Head of caudate nucleus (tissue), 42 donors: ENCODE measurements at regions not wholly inside any gene's neighbourhood (a gene's known extent, or its start where the extent isn't known, plus 50 kb on each side); places are given as distances from the start of the nearest gene placed in this dataset.
"Not testable (repeated sequence)": the region's sequence is repeated elsewhere in the genome, so short reads cannot be mapped to it uniquely, and the experiment has no call there.

Source experiments
- DNase-seq, 42 donors: peaks; one replicate each; pipeline versions ENCODE4 v3.0.0 to v3.0.0-alpha.2; 2020 to 2021; ENCODE audit warnings: mixed read lengths in 7 of 42
- intact Hi-C: fragments of 100-400 bp; cut with DNase I; formaldehyde crosslinking; loops from one replicate; pipeline ENCODE4 v1.15.0; 2022

GRCh38 chr14:38553586-38553985, 297.7 kb upstream of the CLEC14A start:
- intact Hi-C loops, result no loop called here
- DNase-seq, result no peak

- intact Hi-C loops, result no loop called here
Observed at GRCh38 chr14:38549564-38549963, 293.7 kb upstream of the CLEC14A start.

GRCh38 chr14:38547961-38548490, 292.1 kb upstream of the CLEC14A start:
- DNase-seq, result no peak
- intact Hi-C loops, result no loop called here

More at GRCh38 chr14:38549564-38549963, 293.7 kb upstream of the CLEC14A start:
- no peak for DNase-seq

DNA sequence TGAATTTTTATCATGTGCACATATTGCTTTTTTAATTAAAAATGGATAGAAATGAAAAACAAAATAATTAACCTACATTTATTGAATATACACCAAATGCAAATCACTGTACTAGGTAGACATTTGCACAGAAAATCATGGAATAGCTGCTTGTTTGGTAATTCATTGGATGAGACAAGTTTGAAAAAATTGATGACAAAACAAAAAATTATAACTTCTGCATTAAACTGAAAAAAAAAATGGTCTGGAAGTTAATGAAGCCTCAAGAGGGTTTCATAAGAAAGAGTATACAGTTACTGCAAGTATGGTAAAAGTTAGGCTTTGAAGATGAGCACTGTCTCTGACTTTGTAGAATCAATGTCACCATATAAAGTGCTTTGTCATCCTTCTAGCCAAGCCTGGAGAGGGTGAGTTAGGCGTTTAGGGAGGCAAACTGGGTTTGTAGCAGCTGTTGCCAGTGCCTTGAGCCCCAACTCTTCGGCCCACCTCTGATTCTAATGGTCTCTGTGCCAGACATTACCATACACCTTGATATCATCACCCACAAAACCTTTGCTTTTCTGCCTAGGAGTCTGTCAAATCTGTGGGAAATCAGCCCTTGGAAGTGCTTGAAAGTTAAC, 291.1 kb upstream of the CLEC14A start:
- DNase-seq, result no peak
- intact Hi-C loops, result no loop called here

- intact Hi-C loops, result no loop called here
- no peak for DNase-seq
Observed at GRCh38 chr14:38544776-38545175, 288.9 kb upstream of the CLEC14A start.

- intact Hi-C loops, result not testable (repeated sequence)
Observed at GRCh38 chr14:38543851-38544250, 288.0 kb upstream of the CLEC14A start.

GRCh38 chr14:38538053-38538452, 282.2 kb upstream of the CLEC14A start:
- intact Hi-C loops, DNase-seq: not testable (repeated sequence)

More at GRCh38 chr14:38543851-38544250, 288.0 kb upstream of the CLEC14A start:
- not testable (repeated sequence) for DNase-seq

DNA sequence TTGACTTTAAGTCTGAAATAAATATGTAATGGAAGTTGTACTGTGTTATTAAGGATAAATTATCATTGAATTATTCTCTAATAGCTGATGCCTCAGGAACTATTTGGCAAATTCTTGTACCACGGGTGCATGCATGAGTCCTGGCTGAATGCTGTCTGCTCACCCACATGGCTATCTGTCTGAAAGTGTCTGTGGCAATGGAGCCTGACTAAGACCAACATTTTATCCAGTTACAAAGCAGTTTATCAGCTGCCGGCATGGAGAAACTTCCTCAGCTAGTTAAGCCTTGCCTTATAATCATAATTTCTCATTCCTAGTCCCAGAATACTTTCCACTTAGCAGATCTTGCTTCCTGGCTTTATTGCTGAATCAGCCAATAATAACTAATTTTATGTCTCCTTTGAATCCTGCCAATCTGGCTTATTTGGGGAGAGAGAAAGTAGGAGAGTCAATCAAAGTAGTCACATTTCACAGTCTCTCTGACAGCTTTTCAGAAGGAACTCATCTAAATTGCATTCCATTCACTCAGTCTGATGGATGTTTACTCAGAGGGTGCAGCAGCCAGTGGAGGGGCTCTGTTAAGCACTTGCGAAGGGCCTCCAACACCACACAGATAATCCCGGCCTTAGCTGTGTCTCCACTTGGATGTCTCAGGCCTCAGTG, 280.6 kb upstream of the CLEC14A start:
- DNase-seq, result no peak
- intact Hi-C loops, result no loop called here

DNA sequence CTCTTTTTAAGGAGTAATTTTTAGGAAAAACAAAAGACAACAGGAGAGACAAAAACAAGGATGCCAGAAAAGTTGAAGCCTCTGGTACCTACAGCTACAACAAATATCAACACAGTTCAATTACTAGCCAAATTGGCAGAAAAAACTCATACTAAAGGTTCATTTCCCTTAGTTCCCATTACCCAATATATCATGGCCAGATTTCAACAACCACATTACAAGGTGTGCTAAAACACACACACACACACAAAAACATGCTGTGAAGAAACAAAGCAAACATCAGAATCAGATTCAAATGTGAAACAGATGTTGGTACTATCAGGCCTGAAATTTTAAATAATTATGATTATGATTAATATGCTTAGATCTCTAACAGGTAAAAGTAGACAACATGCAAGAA, 272.7 kb upstream of the CLEC14A start:
- DNase-seq, result no peak

GRCh38 chr14:38527502-38527878, 271.6 kb upstream of the CLEC14A start:
- intact Hi-C loops, result no loop called here
- DNase-seq, result no peak

More for the DNA sequence above, 272.7 kb upstream of the CLEC14A start:
- intact Hi-C loops, result no loop called here

DNA sequence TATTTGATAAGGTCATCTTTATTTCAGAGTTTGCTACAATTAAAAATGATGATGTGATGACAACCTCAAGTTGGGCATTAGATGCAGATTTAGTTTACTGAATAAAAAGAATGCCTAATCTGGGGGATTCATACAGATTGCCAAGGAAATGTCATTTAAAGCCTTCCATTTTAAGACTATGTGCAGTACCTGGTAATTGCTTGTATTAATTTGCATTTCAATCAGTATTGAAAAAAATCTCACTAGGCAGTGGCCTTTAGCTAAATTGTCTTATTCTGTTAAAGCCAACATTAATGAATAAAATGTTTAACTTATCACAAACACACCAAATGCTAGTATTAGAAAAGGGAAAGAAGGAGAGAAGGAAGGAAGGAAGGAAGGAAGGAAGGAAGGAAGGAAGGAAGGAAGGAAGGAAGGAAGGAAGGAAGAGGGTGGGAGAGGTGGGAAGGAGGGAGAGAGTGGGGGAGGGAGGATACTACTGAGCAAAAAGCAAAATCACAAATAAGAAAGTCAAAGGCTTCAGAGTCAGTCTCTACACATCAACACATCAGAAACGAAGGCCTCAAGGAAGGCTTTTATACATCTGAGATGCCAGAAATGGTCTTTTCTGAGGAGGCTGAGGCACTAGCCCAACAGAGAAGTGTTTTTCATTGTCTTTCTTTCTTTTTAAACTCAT, 271.1 kb upstream of the CLEC14A start:
- no peak for DNase-seq
- intact Hi-C loops, result no loop called here

- intact Hi-C loops, result no loop called here
- DNase-seq, result no peak
Observed at GRCh38 chr14:38524636-38525509, 269.0 kb upstream of the CLEC14A start.

DNA sequence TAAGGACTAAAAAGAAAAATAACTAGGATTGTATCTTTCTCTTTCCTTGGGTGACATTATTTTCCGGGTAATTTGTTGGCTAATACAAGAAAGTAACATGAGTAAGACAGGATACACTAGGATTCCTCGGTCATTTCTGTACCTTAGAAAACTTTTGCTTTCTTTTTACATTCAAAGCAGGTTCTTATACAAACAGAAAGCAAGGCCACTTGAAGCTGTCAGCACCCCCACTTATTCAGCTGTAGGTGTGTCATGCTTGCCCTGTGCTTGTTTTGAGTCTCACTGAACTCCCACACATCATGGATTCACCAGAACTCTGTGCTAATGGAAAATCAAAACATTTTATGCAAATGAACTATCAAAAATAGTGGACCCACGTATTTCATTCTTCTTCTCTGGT, 266.8 kb upstream of the CLEC14A start:
- DNase-seq, result no peak
- intact Hi-C loops, result no loop called here

- no peak for DNase-seq
- intact Hi-C loops, result no loop called here
Observed at GRCh38 chr14:38521591-38521990, 265.7 kb upstream of the CLEC14A start.

DNA sequence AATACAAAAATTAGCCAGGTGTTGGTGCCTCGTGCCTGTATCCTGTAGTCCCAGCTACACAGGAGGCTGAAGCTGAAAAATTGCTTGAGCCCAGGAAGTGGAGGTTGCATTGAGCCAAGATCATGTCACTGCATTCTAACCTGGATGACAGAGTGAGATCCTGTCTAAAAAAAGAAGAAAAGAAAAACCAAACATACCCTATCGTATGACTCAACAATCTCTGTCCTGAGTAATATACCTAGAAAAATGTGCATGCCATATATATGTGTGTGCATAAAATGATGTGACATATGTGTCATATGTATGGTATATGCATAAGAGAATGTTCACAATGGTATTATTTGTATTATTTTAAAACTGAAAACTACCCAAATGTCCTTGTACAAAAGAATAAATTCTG, 261.5 kb upstream of the CLEC14A start:
- intact Hi-C loops, result no loop called here
- DNase-seq, result no peak

DNA sequence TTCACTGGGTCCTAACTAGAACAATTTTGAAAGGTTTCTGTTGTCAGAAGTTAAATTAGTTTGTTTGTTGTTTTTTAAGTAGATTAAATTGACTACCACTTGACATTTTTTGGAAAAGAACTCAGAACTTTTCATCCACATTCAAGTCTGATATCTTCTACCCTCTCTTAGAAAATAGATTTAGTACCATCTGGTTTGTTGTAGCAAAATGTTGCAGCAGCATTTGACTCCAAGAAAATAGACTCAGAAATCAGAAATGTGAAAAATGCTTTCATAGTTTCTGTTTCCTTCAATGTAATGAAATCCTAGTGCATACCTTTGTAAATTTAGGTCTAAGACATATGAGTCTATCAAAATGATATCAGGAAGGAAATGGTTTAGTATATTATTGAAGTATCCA, 256.3 kb upstream of the CLEC14A start:
- intact Hi-C loops, result no loop called here
- DNase-seq, result no peak

DNA sequence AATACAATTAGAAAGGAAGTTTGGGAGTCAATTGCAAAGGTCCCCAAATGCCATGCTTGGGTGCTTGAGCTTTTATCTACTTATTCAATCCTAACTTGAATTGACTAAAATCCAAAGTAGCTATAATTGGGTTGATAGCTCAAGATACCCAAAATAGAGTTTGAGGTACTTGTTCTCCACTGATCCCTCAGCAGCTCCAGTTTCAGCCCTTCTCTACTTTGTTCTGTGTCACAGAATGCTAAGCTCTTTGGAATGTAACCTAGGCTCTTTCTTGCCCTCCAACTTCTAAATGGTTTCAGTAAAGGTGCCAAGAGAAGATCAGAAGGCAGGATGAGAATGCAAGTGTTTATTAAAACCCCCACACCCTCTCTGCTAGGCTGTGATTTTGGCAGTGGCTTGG, 251.4 kb upstream of the CLEC14A start:
- no peak for DNase-seq
- intact Hi-C loops, result no loop called here

DNA sequence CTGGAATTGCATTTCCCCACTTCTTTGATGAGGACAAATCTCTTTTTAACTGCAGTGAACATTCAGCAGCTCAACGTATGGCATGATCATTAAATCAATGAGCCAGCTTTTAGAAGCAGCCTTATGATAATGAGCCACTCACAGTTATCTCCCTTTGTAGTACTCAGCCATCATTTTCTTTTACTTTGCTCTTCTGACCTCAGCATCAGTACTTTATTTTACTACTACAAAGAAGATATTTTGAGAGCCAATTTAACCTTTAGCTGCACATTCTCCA, 250.0 kb upstream of the CLEC14A start:
- DNase-seq, result no peak
- intact Hi-C loops, result no loop called here

DNA sequence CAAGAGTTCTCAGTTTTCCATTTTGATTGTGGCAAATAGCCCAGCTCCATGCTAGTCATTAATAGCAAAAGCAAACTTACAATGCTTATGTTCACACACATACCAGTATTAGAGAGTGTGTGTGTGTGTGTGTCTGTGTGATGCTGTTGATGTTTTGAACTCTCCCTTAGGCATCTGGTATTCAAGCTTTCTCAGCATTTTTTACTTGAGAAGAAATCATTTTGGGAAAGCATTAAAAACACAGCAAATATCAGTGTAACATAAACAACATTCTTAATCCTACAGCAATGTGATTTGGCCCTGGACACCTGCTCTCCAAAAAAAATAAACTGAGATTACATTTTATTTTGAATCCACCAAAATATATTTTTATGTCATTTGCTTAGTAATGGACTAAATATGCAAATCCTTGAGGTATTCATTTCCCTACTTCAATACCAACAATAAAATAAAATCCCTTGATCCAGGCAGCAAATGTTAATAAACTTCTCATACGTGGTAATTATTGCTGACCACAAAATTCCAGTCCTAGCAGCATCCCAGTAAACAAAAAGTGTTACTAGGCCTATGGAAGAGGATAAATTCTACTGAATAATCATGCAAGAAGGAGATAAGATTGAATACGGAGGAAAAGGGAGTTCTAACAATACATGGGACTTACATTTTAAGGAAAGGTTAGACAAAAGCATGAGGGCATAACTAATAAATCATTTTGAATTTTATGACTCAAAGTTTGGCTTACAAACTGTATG, 249.5 kb upstream of the CLEC14A start:
- intact Hi-C loops, result no loop called here
- DNase-seq, result no peak
